Ovary (tissue), 3 donors: ENCODE measurements at regions not wholly inside any gene's neighbourhood (a gene's known extent, or its start where the extent isn't known, plus 50 kb on each side); places are given as distances from the start of the nearest gene placed in this dataset.

Experiments used
- EP300 ChIP-seq: sonication (generic); formaldehyde crosslinking; IDR thresholded peaks from one replicate; pipeline ENCODE4 v1.6.1; 2017; ENCODE audit warnings: antibody characterized with exemption
- POLR2A ChIP-seq: fragments of 450-650 bp; IDR thresholded peaks from one replicate; pipeline ENCODE4 v1.6.1; 2017; ENCODE audit warnings: antibody characterized with exemption, mild to moderate bottlenecking, moderate library complexity
- TF ChIP-seq, protein P1 (sequence below), 3 donors: fragments of 450-650 bp in 2 of 3; fragments of 200-600 bp in 1 of 3; IDR thresholded peaks; one replicate each; pipeline versions ENCODE4 v1.5.1 to v1.8.0; 2016 to 2022; ENCODE audit warnings: antibody characterized with exemption in 3 of 3, mild to moderate bottlenecking in 1 of 3
- donor health status: DM: no; HTN: no; CAD: no.

DNA sequence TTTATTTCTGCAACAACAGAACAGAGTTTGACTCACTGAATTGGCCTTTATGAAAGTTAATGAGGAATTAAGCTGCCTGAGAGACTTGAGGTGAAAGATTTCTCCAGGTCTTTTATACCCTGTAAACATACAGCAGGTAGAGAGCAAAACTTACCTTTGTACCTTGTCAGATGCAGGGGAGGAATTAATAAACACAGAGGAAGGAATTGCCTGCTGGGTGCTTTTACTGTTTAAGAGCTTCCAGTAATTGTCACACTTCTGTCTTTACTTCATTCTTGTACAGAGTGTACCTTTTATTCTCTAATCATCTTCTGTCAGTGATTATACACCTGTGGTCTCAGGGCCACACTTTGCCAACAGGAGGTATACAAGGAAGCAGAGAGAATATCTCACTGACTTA lies 94.0 kb upstream of the GRIN3A start:
- TF ChIP-seq POLR2A (no peak), EP300 (no peak)
- TF ChIP-seq, protein P1, sequence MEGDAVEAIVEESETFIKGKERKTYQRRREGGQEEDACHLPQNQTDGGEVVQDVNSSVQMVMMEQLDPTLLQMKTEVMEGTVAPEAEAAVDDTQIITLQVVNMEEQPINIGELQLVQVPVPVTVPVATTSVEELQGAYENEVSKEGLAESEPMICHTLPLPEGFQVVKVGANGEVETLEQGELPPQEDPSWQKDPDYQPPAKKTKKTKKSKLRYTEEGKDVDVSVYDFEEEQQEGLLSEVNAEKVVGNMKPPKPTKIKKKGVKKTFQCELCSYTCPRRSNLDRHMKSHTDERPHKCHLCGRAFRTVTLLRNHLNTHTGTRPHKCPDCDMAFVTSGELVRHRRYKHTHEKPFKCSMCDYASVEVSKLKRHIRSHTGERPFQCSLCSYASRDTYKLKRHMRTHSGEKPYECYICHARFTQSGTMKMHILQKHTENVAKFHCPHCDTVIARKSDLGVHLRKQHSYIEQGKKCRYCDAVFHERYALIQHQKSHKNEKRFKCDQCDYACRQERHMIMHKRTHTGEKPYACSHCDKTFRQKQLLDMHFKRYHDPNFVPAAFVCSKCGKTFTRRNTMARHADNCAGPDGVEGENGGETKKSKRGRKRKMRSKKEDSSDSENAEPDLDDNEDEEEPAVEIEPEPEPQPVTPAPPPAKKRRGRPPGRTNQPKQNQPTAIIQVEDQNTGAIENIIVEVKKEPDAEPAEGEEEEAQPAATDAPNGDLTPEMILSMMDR (IDR thresholded peaks at IDR 0.05) = no peak
